IPS-18a (cell line): ENCODE measurements at regions not wholly inside any gene's neighbourhood (a gene's known extent, or its start where the extent isn't known, plus 50 kb on each side); places are given as distances from the start of the nearest gene placed in this dataset.
"Not testable (repeated sequence)": the region's sequence is repeated elsewhere in the genome, so short reads cannot be mapped to it uniquely, and the experiment has no call there.

ENCODE experiments used
- H3K27ac ChIP-seq: one replicate; pipeline ENCODE4 v1.5.1; 2013; ENCODE audit warnings: low read length
- H3K27me3 ChIP-seq: one replicate; pipeline ENCODE4 v1.6.1; 2013; ENCODE audit warnings: mild to moderate bottlenecking, low read length; ENCODE audit not compliant: control insufficient read depth, insufficient read depth
- H3K36me3 ChIP-seq: one replicate; pipeline ENCODE4 v1.6.1; 2013; ENCODE audit warnings: low read depth, low read length; ENCODE audit not compliant: control insufficient read depth
- H3K4me1 ChIP-seq: one replicate; pipeline ENCODE4 v1.6.1; 2013; ENCODE audit warnings: low read depth, low read length; ENCODE audit not compliant: control insufficient read depth
- H3K4me3 ChIP-seq: one replicate; pipeline ENCODE4 v1.5.1; 2013; ENCODE audit warnings: low read length
- H3K9ac ChIP-seq: one replicate; pipeline ENCODE4 v1.6.1; 2013; ENCODE audit warnings: mild to moderate bottlenecking, low read length, moderate library complexity
- H3K9me3 ChIP-seq: one replicate; pipeline ENCODE4 v1.6.1; 2013; ENCODE audit warnings: low read depth, low read length; ENCODE audit not compliant: control insufficient read depth

- Histone ChIP-seq H3K36me3 (no peaks in the 10 kb centered on the region), H3K27me3 (no peaks in the 10 kb centered on the region), H3K9me3 (no peaks in the 10 kb centered on the region), H3K4me3 (no peak overlapping the region), H3K27ac (no peak overlapping the region), H3K4me1 (no peaks in the 10 kb centered on the region), H3K9ac (no peak overlapping the region)
Observed at GRCh38 chr4:79739912-79740311, 331.9 kb upstream of the GK2 start.

- Histone ChIP-seq H3K36me3 (no peaks in the 10 kb centered on the region), H3K9ac (no peak overlapping the region), H3K9me3 (peaks cover 4% of the 10 kb centered on the region), H3K4me1 (no peaks in the 10 kb centered on the region), H3K4me3 (no peak overlapping the region), H3K27ac (no peak overlapping the region), H3K27me3 (no peaks in the 10 kb centered on the region)
Observed at GRCh38 chr4:79723507-79723906, 315.5 kb upstream of the GK2 start.

GRCh38 chr4:79700356-79700755 lies 292.3 kb upstream of the GK2 start:
- Histone ChIP-seq H3K4me3 (no peak overlapping the region), H3K36me3 (no peaks in the 10 kb centered on the region), H3K27ac (no peak overlapping the region), H3K9me3 (no peaks in the 10 kb centered on the region), H3K4me1 (no peaks in the 10 kb centered on the region), H3K27me3 (no peaks in the 10 kb centered on the region), H3K9ac (no peak overlapping the region)

- H3K4me3 ChIP-seq: no peak overlapping the region
- H3K9ac ChIP-seq: no peak overlapping the region
- H3K4me1 ChIP-seq: no peaks in the 10 kb centered on the region
- no peaks in the 10 kb centered on the region for H3K27me3 ChIP-seq
- H3K36me3 ChIP-seq: no peaks in the 10 kb centered on the region
- no peak overlapping the region for H3K27ac ChIP-seq
- no peaks in the 10 kb centered on the region for H3K9me3 ChIP-seq
Observed at GRCh38 chr4:79697444-79697843, 289.4 kb upstream of the GK2 start.

GRCh38 chr4:79696534-79696933 lies 288.5 kb upstream of the GK2 start:
- not testable (repeated sequence) for H3K36me3 ChIP-seq, H3K4me1 ChIP-seq, H3K9me3 ChIP-seq, H3K9ac ChIP-seq, H3K27me3 ChIP-seq, H3K27ac ChIP-seq, H3K4me3 ChIP-seq

- Histone ChIP-seq H3K27me3 (no peaks in the 10 kb centered on the region), H3K36me3 (no peaks in the 10 kb centered on the region), H3K4me1 (no peaks in the 10 kb centered on the region), H3K9me3 (no peaks in the 10 kb centered on the region), H3K4me3 (no peak overlapping the region), H3K27ac (no peak overlapping the region), H3K9ac (no peak overlapping the region)
Observed at GRCh38 chr4:79695848-79696247, 287.8 kb upstream of the GK2 start.

- Histone ChIP-seq H3K9ac (no peak overlapping the region), H3K27ac (no peak overlapping the region), H3K4me3 (no peak overlapping the region), H3K27me3 (no peaks in the 10 kb centered on the region), H3K9me3 (no peaks in the 10 kb centered on the region), H3K36me3 (no peaks in the 10 kb centered on the region), H3K4me1 (no peaks in the 10 kb centered on the region)
Observed at GRCh38 chr4:79689740-79690139, 281.7 kb upstream of the GK2 start.

- Histone ChIP-seq H3K27ac (no peak overlapping the region), H3K9ac (no peak overlapping the region), H3K36me3 (no peaks in the 10 kb centered on the region), H3K9me3 (no peaks in the 10 kb centered on the region), H3K4me1 (no peaks in the 10 kb centered on the region), H3K27me3 (no peaks in the 10 kb centered on the region), H3K4me3 (no peak overlapping the region)
Observed at GRCh38 chr4:79688691-79689090, 280.7 kb upstream of the GK2 start.

- no peak overlapping the region for H3K4me3 ChIP-seq
- H3K27me3 ChIP-seq: no peaks in the 10 kb centered on the region
- no peak overlapping the region for H3K27ac ChIP-seq
- no peaks in the 10 kb centered on the region for H3K4me1 ChIP-seq
- H3K9ac ChIP-seq: no peak overlapping the region
- H3K9me3 ChIP-seq: no peaks in the 10 kb centered on the region
- H3K36me3 ChIP-seq: no peaks in the 10 kb centered on the region
Observed at GRCh38 chr4:79687006-79687405, 279.0 kb upstream of the GK2 start.

GRCh38 chr4:79685542-79685941 lies 277.5 kb upstream of the GK2 start:
- no peak overlapping the region for H3K27ac ChIP-seq
- no peak overlapping the region for H3K4me3 ChIP-seq
- no peak overlapping the region for H3K9ac ChIP-seq

GRCh38 chr4:79684516-79684915 lies 276.5 kb upstream of the GK2 start:
- Histone ChIP-seq H3K27ac (no peak overlapping the region), H3K9me3 (no peaks in the 10 kb centered on the region)

More at GRCh38 chr4:79685542-79685941, 277.5 kb upstream of the GK2 start:
- H3K9me3 ChIP-seq: no peaks in the 10 kb centered on the region
- H3K27me3 ChIP-seq: no peaks in the 10 kb centered on the region
- H3K4me1 ChIP-seq: no peaks in the 10 kb centered on the region
- H3K36me3 ChIP-seq: no peaks in the 10 kb centered on the region

GRCh38 chr4:79682801-79683530 lies 274.9 kb upstream of the GK2 start:
- no peak overlapping the region for H3K9ac ChIP-seq
- no peaks in the 10 kb centered on the region for H3K9me3 ChIP-seq
- no peaks in the 10 kb centered on the region for H3K36me3 ChIP-seq
- no peak overlapping the region for H3K27ac ChIP-seq
- no peak overlapping the region for H3K4me3 ChIP-seq
- H3K27me3 ChIP-seq: no peaks in the 10 kb centered on the region
- H3K4me1 ChIP-seq: no peaks in the 10 kb centered on the region

More at GRCh38 chr4:79684516-79684915, 276.5 kb upstream of the GK2 start:
- Histone ChIP-seq H3K27me3 (no peaks in the 10 kb centered on the region), H3K9ac (no peak overlapping the region), H3K4me1 (no peaks in the 10 kb centered on the region), H3K4me3 (no peak overlapping the region), H3K36me3 (no peaks in the 10 kb centered on the region)
